Progenitor cell of endocrine pancreas (in vitro differentiated cells): ENCODE measurements at regions not wholly inside any gene's neighbourhood (a gene's known extent, or its start where the extent isn't known, plus 50 kb on each side); places are given as distances from the start of the nearest gene placed in this dataset.

Experiments
- DNase-seq: peaks from one replicate; pipeline ENCODE4 v3.0.0; 2021; ENCODE audit warnings: low spot score; ENCODE audit not compliant: unreplicated experiment
- H3K27ac Mint-ChIP-seq: 2 replicates; pipeline ENCODE4 v1.8.0; 2021; ENCODE audit warnings: mild to moderate bottlenecking, moderate library complexity, mixed read lengths
- H3K27me3 Mint-ChIP-seq: 2 replicates; pipeline ENCODE4 v1.8.0; 2021; ENCODE audit warnings: mixed read lengths
- H3K36me3 Mint-ChIP-seq: 2 replicates; pipeline ENCODE4 v1.8.0; 2022; ENCODE audit warnings: mixed read lengths; ENCODE audit not compliant: insufficient read depth
- H3K4me1 Mint-ChIP-seq: 2 replicates; pipeline ENCODE4 v1.8.0; 2021; ENCODE audit warnings: low read depth, mixed read lengths
- H3K4me3 Mint-ChIP-seq: 2 replicates; pipeline ENCODE4 v1.8.0; 2021; ENCODE audit warnings: low read depth, mild to moderate bottlenecking, moderate library complexity, mixed read lengths
- H3K9me3 Mint-ChIP-seq: 2 replicates; pipeline ENCODE4 v1.8.0; 2021; ENCODE audit warnings: low read depth, mixed read lengths
- TF ChIP-seq, protein P1 (sequence below): fragments of 200-600 bp; sonication (generic); IDR thresholded peaks from one replicate; pipeline ENCODE4 v1.5.0; 2021; ENCODE audit warnings: antibody characterized with exemption, mild to moderate bottlenecking; ENCODE audit not compliant: unreplicated experiment

- H3K36me3 Mint-ChIP-seq: no peaks in the 10 kb centered on the region
- no peak for DNase-seq
- H3K4me1 Mint-ChIP-seq: no peaks in the 10 kb centered on the region
- no peak overlapping the region for H3K4me3 Mint-ChIP-seq
- no peaks in the 10 kb centered on the region for H3K27me3 Mint-ChIP-seq
- TF ChIP-seq, protein P1, sequence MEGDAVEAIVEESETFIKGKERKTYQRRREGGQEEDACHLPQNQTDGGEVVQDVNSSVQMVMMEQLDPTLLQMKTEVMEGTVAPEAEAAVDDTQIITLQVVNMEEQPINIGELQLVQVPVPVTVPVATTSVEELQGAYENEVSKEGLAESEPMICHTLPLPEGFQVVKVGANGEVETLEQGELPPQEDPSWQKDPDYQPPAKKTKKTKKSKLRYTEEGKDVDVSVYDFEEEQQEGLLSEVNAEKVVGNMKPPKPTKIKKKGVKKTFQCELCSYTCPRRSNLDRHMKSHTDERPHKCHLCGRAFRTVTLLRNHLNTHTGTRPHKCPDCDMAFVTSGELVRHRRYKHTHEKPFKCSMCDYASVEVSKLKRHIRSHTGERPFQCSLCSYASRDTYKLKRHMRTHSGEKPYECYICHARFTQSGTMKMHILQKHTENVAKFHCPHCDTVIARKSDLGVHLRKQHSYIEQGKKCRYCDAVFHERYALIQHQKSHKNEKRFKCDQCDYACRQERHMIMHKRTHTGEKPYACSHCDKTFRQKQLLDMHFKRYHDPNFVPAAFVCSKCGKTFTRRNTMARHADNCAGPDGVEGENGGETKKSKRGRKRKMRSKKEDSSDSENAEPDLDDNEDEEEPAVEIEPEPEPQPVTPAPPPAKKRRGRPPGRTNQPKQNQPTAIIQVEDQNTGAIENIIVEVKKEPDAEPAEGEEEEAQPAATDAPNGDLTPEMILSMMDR: no peak
- no peak overlapping the region for H3K27ac Mint-ChIP-seq
- H3K9me3 Mint-ChIP-seq: peaks cover 3% of the 10 kb centered on the region
Observed at GRCh38 chr11:29263971-29264682, 752.7 kb downstream of the KCNA4 start.

DNA sequence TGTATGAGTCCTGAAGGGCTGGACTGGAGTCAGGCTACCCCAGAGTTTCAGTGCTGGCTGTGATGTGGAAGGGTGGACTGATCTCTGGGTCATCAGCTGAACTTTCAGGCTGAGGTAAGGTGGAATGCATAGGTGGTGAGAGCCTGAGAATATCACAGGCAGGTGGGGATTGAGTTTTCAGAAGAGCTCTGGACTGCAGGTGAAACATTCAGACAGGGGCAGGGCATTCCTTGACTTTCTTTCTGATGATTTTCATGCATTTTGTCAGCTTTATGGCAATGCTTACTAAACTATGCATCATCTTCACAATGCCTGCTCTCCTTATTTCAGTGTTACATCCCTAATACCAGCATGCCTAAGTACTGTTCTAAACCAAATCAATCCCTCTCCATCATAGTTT, 755.0 kb downstream of the KCNA4 start:
- TF ChIP-seq, protein P1: no peak
- no peaks in the 10 kb centered on the region for H3K36me3 Mint-ChIP-seq
- no peak overlapping the region for H3K27ac Mint-ChIP-seq
- no peak overlapping the region for H3K4me3 Mint-ChIP-seq
- H3K4me1 Mint-ChIP-seq: no peaks in the 10 kb centered on the region
- no peaks in the 10 kb centered on the region for H3K27me3 Mint-ChIP-seq
- H3K9me3 Mint-ChIP-seq: peaks cover 12% of the 10 kb centered on the region
- DNase-seq: no peak

- no peaks in the 10 kb centered on the region for H3K36me3 Mint-ChIP-seq
- peaks cover 12% of the 10 kb centered on the region for H3K9me3 Mint-ChIP-seq
- no peak for DNase-seq
- H3K27me3 Mint-ChIP-seq: no peaks in the 10 kb centered on the region
- no peaks in the 10 kb centered on the region for H3K4me1 Mint-ChIP-seq
- H3K27ac Mint-ChIP-seq: no peak overlapping the region
- TF ChIP-seq, protein P1: no peak
- H3K4me3 Mint-ChIP-seq: no peak overlapping the region
Observed at GRCh38 chr11:29260939-29261705, 755.7 kb downstream of the KCNA4 start.

GRCh38 chr11:29258411-29258810, 758.4 kb downstream of the KCNA4 start:
- TF ChIP-seq, protein P1: no peak
- H3K27ac Mint-ChIP-seq: no peak overlapping the region
- H3K27me3 Mint-ChIP-seq: no peaks in the 10 kb centered on the region
- DNase-seq: no peak
- H3K4me3 Mint-ChIP-seq: no peak overlapping the region
- H3K9me3 Mint-ChIP-seq: peaks cover 12% of the 10 kb centered on the region
- no peaks in the 10 kb centered on the region for H3K36me3 Mint-ChIP-seq
- H3K4me1 Mint-ChIP-seq: no peaks in the 10 kb centered on the region

- H3K27me3 Mint-ChIP-seq: no peaks in the 10 kb centered on the region
- TF ChIP-seq, protein P1: no peak
- no peaks in the 10 kb centered on the region for H3K4me1 Mint-ChIP-seq
- no peaks in the 10 kb centered on the region for H3K36me3 Mint-ChIP-seq
- DNase-seq: no peak
- no peak overlapping the region for H3K27ac Mint-ChIP-seq
- no peak overlapping the region for H3K4me3 Mint-ChIP-seq
- peaks cover 12% of the 10 kb centered on the region for H3K9me3 Mint-ChIP-seq
Observed at GRCh38 chr11:29256580-29256979, 760.2 kb downstream of the KCNA4 start.
